ENCODE measurements at regions not wholly inside any gene's neighbourhood (a gene's known extent, or its start where the extent isn't known, plus 50 kb on each side); places are given as distances from the start of the nearest gene placed in this dataset.

DNA sequence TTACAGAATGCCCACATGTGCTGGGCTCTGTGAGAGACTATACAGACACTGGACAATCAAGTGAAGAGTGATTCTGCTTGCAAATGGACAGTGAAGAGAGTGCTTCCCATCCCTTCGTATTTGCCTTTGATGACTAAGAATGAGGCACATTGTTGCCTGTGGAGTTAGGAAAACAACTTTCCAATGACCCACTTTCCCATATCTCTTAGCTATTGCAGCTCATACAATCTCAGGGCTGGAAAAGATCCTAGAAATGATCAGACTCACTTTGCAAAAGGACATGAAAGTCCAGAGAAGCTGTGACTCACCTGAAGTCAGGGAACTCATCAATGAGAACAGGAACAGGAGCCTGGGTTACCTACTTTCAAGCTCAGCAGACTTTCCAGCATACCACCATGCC lies 440.5 kb upstream of the TCF4 start:
- no peak overlapping the region; the same call in 1 of the 2 replicates for H3K14ac ChIP-seq (replicated peaks; ENCODE audit: low read depth, low read length)
- no peak overlapping the region for H4K91ac ChIP-seq (ENCODE audit: insufficient read depth, low read depth, low read length)
- no peak overlapping the region for H4K5ac ChIP-seq (ENCODE audit: low read depth, low read length)
- 0 out of 2 replicates have a peak overlapping the region, but pooled peaks have one; percentile 9 for H2BK20ac ChIP-seq (ENCODE audit: low read depth, low read length)
- dilution Hi-C loops (cut with HindIII; ENCODE audit: low sequenced_read_pairs, unreplicated experiment) = no loop called here
- in situ Hi-C loops (cut with MboI; ENCODE audit: low sequenced_read_pairs) = no loop called here
- H3K4me1 ChIP-seq (ENCODE audit: control insufficient read depth, insufficient read depth, low read length) = no peaks in the 10 kb centered on the region; the same call in 1 of the 2 replicates
- H2BK120ac ChIP-seq (ENCODE audit: low read depth, low read length) = no peak overlapping the region
- H3K27me3 ChIP-seq (ENCODE audit: control insufficient read depth, insufficient read depth, low read length) = no peaks in the 10 kb centered on the region
- peak; percentile 32; the same call in 1 of the 2 replicates for TF ChIP-seq CEBPB (IDR thresholded peaks at IDR 0.05; ENCODE audit: low read depth, low read length)
- no peak for TF ChIP-seq MAZ (IDR thresholded peaks at IDR 0.05; ENCODE audit: borderline replicate concordance, low read depth, low read length)
- TF ChIP-seq RFX5 (IDR thresholded peaks at IDR 0.05; ENCODE audit: low read depth, low read length) = no peak
- intact Hi-C loops (cut with micrococcal nuclease) = no loop called here
- no peak overlapping the region for H3K27ac ChIP-seq (ENCODE audit: insufficient read depth, low read length)
- H3K9me3 ChIP-seq (ENCODE audit: control insufficient read depth, insufficient read depth, low read length) = peaks cover 4% of the 10 kb centered on the region; the same call in 1 of the 2 replicates
- no peak overlapping the region for H3K18ac ChIP-seq (ENCODE audit: low read depth, low read length)
- WGBS, 2 experiments (ENCODE audit: extremely low coverage in 2 of 2, insufficient read length in 1 of 2) = no CpG with 5 or more reads among the region's 1 CpG
- H2BK5ac ChIP-seq (ENCODE audit: low read depth, low read length, poor library complexity, severe bottlenecking) = peak overlapping the region; percentile 25
- no peak overlapping the region for H2BK15ac ChIP-seq (ENCODE audit: low read depth, low read length)
- no peak overlapping the region for H3K4me2 ChIP-seq (ENCODE audit: low read depth, low read length)
- no peak overlapping the region for H3K9ac ChIP-seq (ENCODE audit: low read depth, low read length)
- H3K36me3 ChIP-seq (ENCODE audit: control insufficient read depth, insufficient read depth, low read length) = no peaks in the 10 kb centered on the region
- peak; percentile 80 for DNase-seq
- no peak overlapping the region for H3K4me3 ChIP-seq (ENCODE audit: insufficient read depth, low read depth, low read length)
- ChIA-PET CTCF (no interaction called here), POLR2A (ENCODE audit: unreplicated experiment) (no interaction called here)
- H4K8ac ChIP-seq (ENCODE audit: low read depth in 2 of 2, low read length in 2 of 2) = no peak overlapping the region
- ATAC-seq (ENCODE audit: low read depth) = peak; percentile 32; the same call in 1 of the 2 replicates
- no peaks in the 10 kb centered on the region for H3K79me1 ChIP-seq (ENCODE audit: low read depth in 1 of 2, low read length in 2 of 2)
- H3K23ac ChIP-seq (ENCODE audit: low read depth, low read length) = peak overlapping the region; percentile 56; the same call in 1 of the 2 replicates
- H3K9me1 ChIP-seq (ENCODE audit: insufficient read depth, low read length) = peaks cover 5% of the 10 kb centered on the region; the same call in 1 of the 2 replicates
- H2AK5ac ChIP-seq (ENCODE audit: low read depth, low read length) = no peak overlapping the region
- BruUV-seq (replicated peaks) = no TSS peak
- H2AFZ ChIP-seq (replicated peaks; ENCODE audit: low read length, poor library complexity) = peak overlapping the region; percentile 27
- no peaks in the 10 kb centered on the region for H4K20me1 ChIP-seq (ENCODE audit: insufficient read depth, low read length)
- peak overlapping the region; percentile 63; the same call in 1 of the 2 replicates for H3K4ac ChIP-seq (ENCODE audit: low read depth, low read length)
- no peak overlapping the region for H3K56ac ChIP-seq (ENCODE audit: extremely low read depth, insufficient read depth, low read length)
- H2AK9ac ChIP-seq (replicated peaks; ENCODE audit: low read depth, low read length, poor library complexity) = peak overlapping the region; percentile 47

All from IMR-90 (cell line).